Loucy (cell line): ENCODE measurements at regions not wholly inside any gene's neighbourhood (a gene's known extent, or its start where the extent isn't known, plus 50 kb on each side); places are given as distances from the start of the nearest gene placed in this dataset.

ENCODE experiments used
- CTCF ChIP-seq: fragments of 200-600 bp; sonication (generic); conservative IDR thresholded peaks from 2 replicates; pipeline ENCODE4 v1.5.1; 2014; ENCODE audit warnings: mild to moderate bottlenecking, antibody characterized with exemption, low read length
- EZH2phosphoT487 ChIP-seq: fragments of 200-600 bp; IDR thresholded peaks from 2 replicates; pipeline ENCODE4 v1.6.1; 2018; ENCODE audit warnings: antibody characterized with exemption, mild to moderate bottlenecking, moderate library complexity, borderline replicate concordance

- TF ChIP-seq CTCF (no peak), EZH2phosphoT487 (no peak)
Observed at GRCh38 chr2:188785490-188785889, 188.7 kb upstream of the COL3A1 start.
